ENCODE measurements at regions not wholly inside any gene's neighbourhood (a gene's known extent, or its start where the extent isn't known, plus 50 kb on each side); places are given as distances from the start of the nearest gene placed in this dataset.

DNA sequence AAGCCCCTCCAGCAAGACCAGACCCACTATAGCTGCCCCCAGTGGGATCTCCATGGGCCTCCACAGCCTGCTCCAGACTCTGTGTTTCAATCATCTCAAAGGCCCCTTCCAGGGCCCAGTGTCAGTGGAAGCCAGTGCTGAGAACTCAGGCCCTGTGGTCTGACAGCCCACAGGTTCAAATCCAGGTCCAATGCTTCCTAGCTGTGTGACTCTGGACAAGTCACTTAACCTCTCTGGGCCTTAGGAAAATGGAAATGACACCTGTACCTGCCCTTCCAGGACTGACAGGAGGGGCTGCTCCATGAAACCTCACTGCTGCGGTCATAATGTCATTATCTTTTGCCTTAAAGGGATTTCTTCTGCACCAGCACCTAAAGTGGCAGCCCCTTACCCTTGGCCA lies 101.9 kb downstream of the NCOR2 start:
- TF ChIP-seq, protein P1, sequence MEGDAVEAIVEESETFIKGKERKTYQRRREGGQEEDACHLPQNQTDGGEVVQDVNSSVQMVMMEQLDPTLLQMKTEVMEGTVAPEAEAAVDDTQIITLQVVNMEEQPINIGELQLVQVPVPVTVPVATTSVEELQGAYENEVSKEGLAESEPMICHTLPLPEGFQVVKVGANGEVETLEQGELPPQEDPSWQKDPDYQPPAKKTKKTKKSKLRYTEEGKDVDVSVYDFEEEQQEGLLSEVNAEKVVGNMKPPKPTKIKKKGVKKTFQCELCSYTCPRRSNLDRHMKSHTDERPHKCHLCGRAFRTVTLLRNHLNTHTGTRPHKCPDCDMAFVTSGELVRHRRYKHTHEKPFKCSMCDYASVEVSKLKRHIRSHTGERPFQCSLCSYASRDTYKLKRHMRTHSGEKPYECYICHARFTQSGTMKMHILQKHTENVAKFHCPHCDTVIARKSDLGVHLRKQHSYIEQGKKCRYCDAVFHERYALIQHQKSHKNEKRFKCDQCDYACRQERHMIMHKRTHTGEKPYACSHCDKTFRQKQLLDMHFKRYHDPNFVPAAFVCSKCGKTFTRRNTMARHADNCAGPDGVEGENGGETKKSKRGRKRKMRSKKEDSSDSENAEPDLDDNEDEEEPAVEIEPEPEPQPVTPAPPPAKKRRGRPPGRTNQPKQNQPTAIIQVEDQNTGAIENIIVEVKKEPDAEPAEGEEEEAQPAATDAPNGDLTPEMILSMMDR (IDR thresholded peaks at IDR 0.05 in 2 of 3, conservative IDR thresholded peaks at IDR 0.05 in 1 of 3; ENCODE audit: borderline replicate concordance in 1 of 3, insufficient read depth in 1 of 3, low read depth in 2 of 3, low read length in 2 of 3): no peak
- TF ChIP-seq TCF7L2 (IDR thresholded peaks at IDR 0.05; ENCODE audit: borderline replicate concordance, extremely low read depth, insufficient read depth, insufficient read length) (no peak), EZH2 (IDR thresholded peaks at IDR 0.05) (no peak)
